Neural cell (in vitro differentiated cells): ENCODE measurements at regions not wholly inside any gene's neighbourhood (a gene's known extent, or its start where the extent isn't known, plus 50 kb on each side); places are given as distances from the start of the nearest gene placed in this dataset.
A peak's percentile ranks its signal among the peaks of the same experiment; 100 is the strongest.

Experiments
- H2AFZ ChIP-seq: fragments of 200-600, 300-800 bp; sonication (generic), shearing (Covaris generic); 2 replicates; pipeline ENCODE4 v1.6.0; 2014; ENCODE audit warnings: low read depth, mild to moderate bottlenecking, antibody characterized with exemption, low read length, moderate library complexity
- H3F3A ChIP-seq: fragments of 200-600 bp; shearing (Covaris generic); 2 replicates; pipeline ENCODE4 v1.6.1; 2016; ENCODE audit warnings: mild to moderate bottlenecking, moderate library complexity, mixed read lengths, antibody characterized with exemption, low read length; ENCODE audit not compliant: insufficient read depth, poor library complexity, severe bottlenecking
- H3K27ac ChIP-seq: fragments of 200-600, 300-800 bp; sonication (generic), shearing (Covaris generic); 2 replicates; pipeline ENCODE4 v1.5.1; 2014; ENCODE audit warnings: mild to moderate bottlenecking, low read length, moderate library complexity
- H3K27me3 ChIP-seq: fragments of 300-800, 200-600 bp; sonication (generic), shearing (Covaris generic); 2 replicates; pipeline ENCODE4 v1.6.0; 2014; ENCODE audit warnings: mild to moderate bottlenecking, low read depth, low read length, moderate library complexity; ENCODE audit not compliant: insufficient read depth
- H3K36me3 ChIP-seq: fragments of 300-800, 200-600 bp; sonication (generic), shearing (Covaris generic); 2 replicates; pipeline ENCODE4 v1.5.1; 2014; ENCODE audit warnings: mild to moderate bottlenecking, antibody characterized with exemption, low read length, moderate library complexity; ENCODE audit not compliant: insufficient read depth
- H3K4me2 ChIP-seq: fragments of 300-800, 200-600 bp; sonication (generic), shearing (Covaris generic); 2 replicates; pipeline ENCODE4 v1.6.0; 2014; ENCODE audit warnings: mild to moderate bottlenecking, low read length
- H3K4me3 ChIP-seq: fragments of 300-800, 200-600 bp; sonication (generic), shearing (Covaris generic); 2 replicates; pipeline ENCODE4 v1.5.1; 2014; ENCODE audit warnings: mild to moderate bottlenecking, low read length, moderate library complexity
- H3K79me2 ChIP-seq: fragments of 200-600 bp; shearing (Covaris generic); replicated peaks from 2 replicates; pipeline ENCODE4 v1.6.0; 2014; ENCODE audit warnings: mild to moderate bottlenecking, low read length, moderate library complexity; ENCODE audit not compliant: insufficient read depth
- H3K9ac ChIP-seq: fragments of 300-800, 200-600 bp; sonication (generic), shearing (Covaris generic); 2 replicates; pipeline ENCODE4 v1.6.1; 2016; ENCODE audit warnings: mild to moderate bottlenecking, low read length, mixed read lengths
- H3K9me2 ChIP-seq: fragments of 200-600 bp; shearing (Covaris generic); 2 replicates; pipeline ENCODE4 v1.6.1; 2016; ENCODE audit warnings: mild to moderate bottlenecking, low read length, mixed read lengths; ENCODE audit not compliant: insufficient read depth
- H3K9me3 ChIP-seq: fragments of 200-600, 300-800 bp; sonication (generic), shearing (Covaris generic); 2 replicates; pipeline ENCODE4 v1.6.1; 2016; ENCODE audit warnings: mild to moderate bottlenecking, mixed run types, low read length, moderate library complexity, mixed read lengths
- H4K20me1 ChIP-seq: fragments of 200-600 bp; shearing (Covaris generic); 2 replicates; pipeline ENCODE4 v1.6.1; 2016; ENCODE audit warnings: mild to moderate bottlenecking, mixed run types; ENCODE audit not compliant: insufficient read depth
- EP300 ChIP-seq: fragments of 450-650 bp; conservative IDR thresholded peaks from 2 replicates; pipeline ENCODE4 v1.6.1; 2014; ENCODE audit warnings: antibody characterized with exemption, mild to moderate bottlenecking, moderate library complexity; ENCODE audit not compliant: poor library complexity, severe bottlenecking
- EZH2 ChIP-seq: fragments of 200-600, 300-800 bp; shearing (Covaris generic), sonication (generic); IDR thresholded peaks from 2 replicates; pipeline ENCODE4 v1.6.1; 2014; ENCODE audit warnings: antibody characterized with exemption, low read length, borderline replicate concordance, mild to moderate bottlenecking; ENCODE audit not compliant: insufficient read depth, poor library complexity, severe bottlenecking
- MXI1 ChIP-seq: fragments of 450-650 bp; conservative IDR thresholded peaks from 2 replicates; pipeline ENCODE4 v1.6.1; 2014; ENCODE audit warnings: antibody characterized with exemption, mild to moderate bottlenecking; ENCODE audit not compliant: poor library complexity, severe bottlenecking
- POLR2AphosphoS5 ChIP-seq: IDR thresholded peaks from 2 replicates; pipeline ENCODE4 v1.6.1; 2012
- RAD21 ChIP-seq: fragments of 450-650 bp; conservative IDR thresholded peaks from 2 replicates; pipeline ENCODE4 v1.6.1; 2014; ENCODE audit warnings: antibody characterized with exemption, mild to moderate bottlenecking, moderate library complexity
- REST ChIP-seq: IDR thresholded peaks from 2 replicates; pipeline ENCODE4 v1.6.1; 2012; ENCODE audit warnings: borderline replicate concordance
- SMC3 ChIP-seq: fragments of 450-650 bp; conservative IDR thresholded peaks from 2 replicates; pipeline ENCODE4 v1.6.1; 2014; ENCODE audit warnings: antibody characterized with exemption, mild to moderate bottlenecking, moderate library complexity; ENCODE audit not compliant: poor library complexity
- TAF1 ChIP-seq: IDR thresholded peaks from 2 replicates; pipeline ENCODE4 v1.6.1; 2012; ENCODE audit warnings: low read depth
- TF ChIP-seq, protein P1 (sequence below): fragments of 450-650 bp; IDR thresholded peaks from 2 replicates; pipeline ENCODE4 v1.5.1; 2014; ENCODE audit warnings: antibody characterized with exemption, mild to moderate bottlenecking, moderate library complexity; ENCODE audit not compliant: poor library complexity, severe bottlenecking

DNA sequence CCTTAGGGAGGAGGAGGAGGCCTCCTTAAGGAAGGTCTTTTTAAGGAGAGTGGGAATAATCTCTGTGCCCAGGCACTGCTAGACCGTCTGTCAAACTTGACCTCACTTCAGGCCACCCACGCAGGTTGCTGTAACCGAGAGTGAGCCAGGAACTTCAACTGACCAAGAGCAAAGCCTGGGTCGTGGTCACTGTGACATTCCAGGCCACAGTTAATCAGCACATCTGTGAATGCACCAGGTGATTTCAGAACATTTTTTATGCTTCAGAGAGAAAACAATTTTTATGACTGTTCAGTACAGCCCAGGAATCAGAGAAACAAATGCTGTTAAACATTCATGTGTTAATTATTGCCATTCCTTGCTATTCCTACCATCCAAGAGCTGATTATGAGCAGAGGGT, 226.6 kb upstream of the ASIC2 start:
- H3K9me3 ChIP-seq: no peaks in the 10 kb centered on the region
- no peaks in the 10 kb centered on the region for H3K9me2 ChIP-seq
- H3K27ac ChIP-seq: no peak overlapping the region
- no peak overlapping the region for H3K4me2 ChIP-seq
- no peaks in the 10 kb centered on the region for H4K20me1 ChIP-seq
- no peak overlapping the region for H2AFZ ChIP-seq
- H3K79me2 ChIP-seq: no peaks in the 10 kb centered on the region
- no peak overlapping the region for H3K4me3 ChIP-seq
- TF ChIP-seq POLR2AphosphoS5 (no peak), REST (no peak), RAD21 (no peak), EZH2 (no peak), TAF1 (no peak), SMC3 (no peak), MXI1 (no peak), EP300 (no peak)
- TF ChIP-seq, protein P1, sequence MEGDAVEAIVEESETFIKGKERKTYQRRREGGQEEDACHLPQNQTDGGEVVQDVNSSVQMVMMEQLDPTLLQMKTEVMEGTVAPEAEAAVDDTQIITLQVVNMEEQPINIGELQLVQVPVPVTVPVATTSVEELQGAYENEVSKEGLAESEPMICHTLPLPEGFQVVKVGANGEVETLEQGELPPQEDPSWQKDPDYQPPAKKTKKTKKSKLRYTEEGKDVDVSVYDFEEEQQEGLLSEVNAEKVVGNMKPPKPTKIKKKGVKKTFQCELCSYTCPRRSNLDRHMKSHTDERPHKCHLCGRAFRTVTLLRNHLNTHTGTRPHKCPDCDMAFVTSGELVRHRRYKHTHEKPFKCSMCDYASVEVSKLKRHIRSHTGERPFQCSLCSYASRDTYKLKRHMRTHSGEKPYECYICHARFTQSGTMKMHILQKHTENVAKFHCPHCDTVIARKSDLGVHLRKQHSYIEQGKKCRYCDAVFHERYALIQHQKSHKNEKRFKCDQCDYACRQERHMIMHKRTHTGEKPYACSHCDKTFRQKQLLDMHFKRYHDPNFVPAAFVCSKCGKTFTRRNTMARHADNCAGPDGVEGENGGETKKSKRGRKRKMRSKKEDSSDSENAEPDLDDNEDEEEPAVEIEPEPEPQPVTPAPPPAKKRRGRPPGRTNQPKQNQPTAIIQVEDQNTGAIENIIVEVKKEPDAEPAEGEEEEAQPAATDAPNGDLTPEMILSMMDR: no peak
- no peak overlapping the region for H3K9ac ChIP-seq
- H3F3A ChIP-seq: no peaks in the 10 kb centered on the region
- H3K36me3 ChIP-seq: no peaks in the 10 kb centered on the region
- no peaks in the 10 kb centered on the region for H3K27me3 ChIP-seq

DNA sequence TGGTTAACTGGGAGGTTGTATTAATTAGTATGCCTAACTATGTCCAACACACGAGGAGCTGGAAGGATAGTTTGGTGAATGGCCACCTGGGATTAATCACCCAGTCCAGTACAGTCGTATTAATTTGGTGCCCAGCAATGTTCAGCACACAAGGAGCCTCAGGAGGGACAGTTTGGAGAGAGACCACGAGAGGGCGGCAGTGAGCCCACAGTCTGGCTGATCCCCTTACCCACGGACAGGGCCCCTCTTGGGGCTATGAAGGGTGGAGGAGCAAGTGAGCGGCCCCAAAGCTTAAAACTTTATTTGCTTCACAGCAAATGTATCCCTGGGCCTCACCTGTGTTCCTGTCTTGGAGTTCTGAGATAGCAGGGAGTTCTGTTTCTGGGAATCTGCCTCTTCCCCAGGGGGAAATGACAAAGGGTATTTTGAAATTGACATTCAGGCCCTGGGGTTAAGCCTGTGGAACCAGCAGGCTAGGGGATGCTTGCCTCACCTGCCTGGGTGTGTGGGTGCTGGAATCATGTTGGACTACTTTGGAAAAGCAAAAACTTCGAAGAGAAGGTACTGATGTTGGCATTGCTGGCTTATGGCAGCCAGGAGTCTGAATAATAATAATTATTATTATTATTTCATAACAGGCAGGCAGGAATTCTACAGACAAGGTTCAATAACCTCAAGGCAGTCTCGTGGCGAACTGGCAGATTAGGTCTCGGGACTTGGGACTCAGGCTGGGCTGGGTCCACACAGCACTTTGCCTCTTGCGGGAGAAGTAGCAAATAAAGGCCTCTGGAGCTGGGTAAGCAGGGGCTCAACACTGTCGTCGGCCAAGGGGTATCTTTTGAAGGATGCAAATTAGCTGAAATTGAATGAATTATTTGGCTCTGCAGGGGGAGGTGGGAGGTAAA, 227.6 kb upstream of the ASIC2 start:
- Histone ChIP-seq H3K79me2 (no peaks in the 10 kb centered on the region), H2AFZ (no peak overlapping the region), H3K9me2 (no peaks in the 10 kb centered on the region), H3K4me2 (no peak overlapping the region), H3K27me3 (no peaks in the 10 kb centered on the region), H3K27ac (no peak overlapping the region), H3K9me3 (no peaks in the 10 kb centered on the region), H3K9ac (no peak overlapping the region), H3K36me3 (no peaks in the 10 kb centered on the region), H4K20me1 (no peaks in the 10 kb centered on the region), H3F3A (no peaks in the 10 kb centered on the region), H3K4me3 (no peak overlapping the region)
- TF ChIP-seq MXI1 (no peak), RAD21 (peak; percentile 77), TAF1 (no peak), SMC3 (peak; percentile 86), REST (no peak), EP300 (no peak), POLR2AphosphoS5 (no peak), EZH2 (no peak)
- TF ChIP-seq, protein P1: peak; percentile 80
